Fibroblast of villous mesenchyme (primary cell): ENCODE measurements at regions not wholly inside any gene's neighbourhood (a gene's known extent, or its start where the extent isn't known, plus 50 kb on each side); places are given as distances from the start of the nearest gene placed in this dataset.

Experiments used
- DNase-seq: peaks from one replicate; pipeline ENCODE4 v3.0.0-alpha.2; 2010; ENCODE audit warnings: low read depth
- H3K4me3 ChIP-seq: 2 replicates; pipeline ENCODE4 v1.5.1; 2011; ENCODE audit warnings: low read depth, mild to moderate bottlenecking, low read length
- CTCF ChIP-seq: IDR thresholded peaks from 2 replicates; pipeline ENCODE4 v1.5.1; 2012; ENCODE audit warnings: low read depth, mild to moderate bottlenecking, low read length; ENCODE audit not compliant: insufficient read depth

DNA sequence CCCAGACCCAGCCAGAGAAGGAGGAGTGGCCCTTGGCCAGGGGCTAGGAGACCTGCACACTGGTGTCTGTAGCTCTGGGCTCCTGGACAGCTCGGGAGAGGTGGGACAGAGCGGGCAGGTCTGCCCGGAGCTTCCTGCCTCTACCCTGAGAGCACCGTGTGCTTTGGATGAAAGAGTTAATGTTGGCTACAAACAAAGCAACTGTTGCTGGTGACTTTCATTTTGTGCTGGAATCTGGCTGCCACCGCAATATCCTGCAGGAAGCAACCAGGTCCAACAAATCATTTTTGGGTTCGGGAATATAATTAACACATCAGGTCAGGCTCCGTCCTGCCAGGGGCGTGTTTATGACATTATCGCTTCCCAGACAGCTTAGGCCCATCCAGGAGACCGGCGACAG, 441.8 kb upstream of the MKI67 start:
- TF ChIP-seq CTCF: no peak
- no peak for DNase-seq
- no peak overlapping the region for H3K4me3 ChIP-seq

DNA sequence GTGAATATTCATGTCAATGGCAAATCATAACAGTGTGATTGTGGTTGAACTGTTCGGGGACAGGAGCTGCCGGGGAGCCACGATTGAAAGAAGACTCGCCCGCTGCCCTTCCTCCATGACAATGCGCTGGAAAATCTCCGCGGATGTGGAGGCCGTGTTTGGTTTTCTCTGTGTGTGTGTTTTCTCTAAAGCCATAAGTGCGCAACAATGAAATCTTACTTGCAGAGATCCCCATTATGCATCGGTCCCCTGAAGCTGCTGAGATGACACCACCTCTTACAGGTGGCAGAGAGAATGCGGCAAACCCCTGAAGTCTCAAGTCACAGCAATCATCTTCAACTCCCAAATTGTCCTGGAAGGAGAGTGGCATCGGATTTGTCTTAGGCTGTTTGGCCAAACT, 442.3 kb upstream of the MKI67 start:
- DNase-seq: no peak
- TF ChIP-seq CTCF: no peak

GRCh38 chr10:128568990-128569945, 443.0 kb upstream of the MKI67 start:
- no peak for TF ChIP-seq CTCF
- H3K4me3 ChIP-seq: no peak overlapping the region
- DNase-seq: no peak

More for the DNA sequence above, 442.3 kb upstream of the MKI67 start:
- H3K4me3 ChIP-seq: no peak overlapping the region

- no peak for DNase-seq
- TF ChIP-seq CTCF: no peak
- no peak overlapping the region for H3K4me3 ChIP-seq
Measured at GRCh38 chr10:128570319-128570995, 444.2 kb upstream of the MKI67 start.

- no peak overlapping the region for H3K4me3 ChIP-seq
- no peak for DNase-seq
- no peak for TF ChIP-seq CTCF
Measured at GRCh38 chr10:128571071-128571470, 444.8 kb upstream of the MKI67 start.

GRCh38 chr10:128571745-128572144, 445.5 kb upstream of the MKI67 start:
- H3K4me3 ChIP-seq: no peak overlapping the region
- no peak for DNase-seq
- TF ChIP-seq CTCF: no peak
